ENCODE measurements at regions not wholly inside any gene's neighbourhood (a gene's known extent, or its start where the extent isn't known, plus 50 kb on each side); places are given as distances from the start of the nearest gene placed in this dataset.

- Histone ChIP-seq H3K27me3 (ENCODE audit: insufficient read depth in 3 of 3, low read length in 2 of 3) (no peaks in the 10 kb centered on the region), H3K4me1 (no peaks in the 10 kb centered on the region), H3K9me3 (no peaks in the 10 kb centered on the region), H3K36me3 (ENCODE audit: insufficient read depth in 1 of 2, low read depth in 1 of 2) (no peaks in the 10 kb centered on the region), H3K27ac (no peak overlapping the region), H3K4me3 (no peak overlapping the region)
- DNase-seq (no peak), ATAC-seq (no peak)
- intact Hi-C loops (cut with DNase I): no loop called here
- TF ChIP-seq, protein P1, sequence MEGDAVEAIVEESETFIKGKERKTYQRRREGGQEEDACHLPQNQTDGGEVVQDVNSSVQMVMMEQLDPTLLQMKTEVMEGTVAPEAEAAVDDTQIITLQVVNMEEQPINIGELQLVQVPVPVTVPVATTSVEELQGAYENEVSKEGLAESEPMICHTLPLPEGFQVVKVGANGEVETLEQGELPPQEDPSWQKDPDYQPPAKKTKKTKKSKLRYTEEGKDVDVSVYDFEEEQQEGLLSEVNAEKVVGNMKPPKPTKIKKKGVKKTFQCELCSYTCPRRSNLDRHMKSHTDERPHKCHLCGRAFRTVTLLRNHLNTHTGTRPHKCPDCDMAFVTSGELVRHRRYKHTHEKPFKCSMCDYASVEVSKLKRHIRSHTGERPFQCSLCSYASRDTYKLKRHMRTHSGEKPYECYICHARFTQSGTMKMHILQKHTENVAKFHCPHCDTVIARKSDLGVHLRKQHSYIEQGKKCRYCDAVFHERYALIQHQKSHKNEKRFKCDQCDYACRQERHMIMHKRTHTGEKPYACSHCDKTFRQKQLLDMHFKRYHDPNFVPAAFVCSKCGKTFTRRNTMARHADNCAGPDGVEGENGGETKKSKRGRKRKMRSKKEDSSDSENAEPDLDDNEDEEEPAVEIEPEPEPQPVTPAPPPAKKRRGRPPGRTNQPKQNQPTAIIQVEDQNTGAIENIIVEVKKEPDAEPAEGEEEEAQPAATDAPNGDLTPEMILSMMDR (IDR thresholded peaks at IDR 0.05): no peak
- 53 to 72% (median 54%) methylated on average over 2 of the region's 2 CpGs for WGBS, 3 donors
Measured at GRCh38 chr4:160026721-160027120, 923.8 kb downstream of the RAPGEF2 start.

DNA sequence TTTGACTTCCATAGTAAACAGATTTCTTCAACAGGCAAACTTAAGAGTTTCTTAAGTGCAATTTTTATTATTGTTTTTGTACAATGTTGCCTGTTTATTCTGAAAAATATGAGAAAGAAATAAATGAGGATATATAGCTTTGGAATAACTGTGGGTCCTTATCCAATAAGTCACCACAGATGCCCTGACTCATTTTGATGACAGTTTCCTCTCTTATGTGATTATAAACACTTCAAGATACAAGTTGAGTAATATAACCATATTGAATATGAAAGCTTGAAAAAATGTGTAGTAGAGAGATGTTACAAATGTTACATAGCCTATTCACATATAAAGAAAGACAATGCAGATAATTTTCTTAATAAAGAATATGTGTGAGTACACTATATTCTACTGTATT lies 931.6 kb downstream of the RAPGEF2 start:
- Histone ChIP-seq H3K36me3 (ENCODE audit: insufficient read depth in 1 of 2, low read depth in 1 of 2) (no peaks in the 10 kb centered on the region), H3K27me3 (ENCODE audit: insufficient read depth in 3 of 3, low read length in 2 of 3) (no peaks in the 10 kb centered on the region), H3K27ac (no peak overlapping the region), H3K4me3 (no peak overlapping the region), H3K4me1 (no peaks in the 10 kb centered on the region), H3K9me3 (no peaks in the 10 kb centered on the region)
- TF ChIP-seq, protein P1 (IDR thresholded peaks at IDR 0.05): no peak
- ATAC-seq (no peak), DNase-seq (no peak)
- intact Hi-C loops (cut with DNase I): no loop called here

DNA sequence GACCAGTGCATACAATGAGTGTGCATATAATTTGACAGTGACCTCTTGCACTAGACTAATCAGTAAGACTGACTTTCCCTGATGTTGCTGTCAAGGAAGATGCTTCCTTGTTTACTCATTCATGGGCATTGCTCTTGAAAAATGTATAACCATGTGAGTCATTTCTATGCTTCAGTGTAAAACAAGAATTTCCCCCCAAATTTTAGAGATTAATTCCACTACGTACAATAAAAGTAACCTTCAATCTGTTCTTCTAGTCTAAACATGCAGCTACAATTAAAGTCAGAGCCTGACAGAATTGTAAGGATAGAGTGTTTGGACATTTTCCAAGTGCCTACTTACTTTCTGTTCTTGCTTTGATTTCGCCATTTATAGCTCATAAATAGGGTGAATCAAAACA lies 935.7 kb downstream of the RAPGEF2 start:
- TF ChIP-seq, protein P1 (IDR thresholded peaks at IDR 0.05): no peak
- no peak for ATAC-seq

DNA sequence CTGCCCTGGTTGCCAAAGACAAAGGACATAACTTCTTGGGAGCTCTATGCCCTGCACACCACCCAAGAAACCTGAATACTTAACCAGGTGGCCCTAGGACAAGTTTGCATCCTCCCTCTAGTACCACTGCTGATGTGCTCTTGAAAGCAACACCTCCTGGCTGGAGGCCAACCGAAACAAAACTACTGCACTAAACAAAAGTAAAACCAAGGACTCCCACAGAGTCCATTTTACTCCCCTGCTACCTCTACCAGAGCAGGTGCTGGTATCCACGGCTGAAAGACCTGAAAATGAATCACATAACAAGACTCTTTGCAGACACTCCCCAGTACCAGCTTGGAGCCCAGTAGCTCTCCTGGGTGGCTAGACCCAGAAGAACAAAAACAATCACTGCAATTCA lies 941.8 kb downstream of the RAPGEF2 start:
- 69 to 79% (median 75%) methylated on average over 2 of the region's 2 CpGs for WGBS, 3 donors
- Histone ChIP-seq H3K4me3 (no peak overlapping the region), H3K4me1 (no peaks in the 10 kb centered on the region), H3K36me3 (ENCODE audit: insufficient read depth in 1 of 2, low read depth in 1 of 2) (no peaks in the 10 kb centered on the region), H3K9me3 (no peaks in the 10 kb centered on the region), H3K27me3 (ENCODE audit: insufficient read depth in 3 of 3, low read length in 2 of 3) (no peaks in the 10 kb centered on the region), H3K27ac (no peak overlapping the region)
- intact Hi-C loops (cut with DNase I): no loop called here
- TF ChIP-seq, protein P1 (IDR thresholded peaks at IDR 0.05): no peak
- DNase-seq (no peak), ATAC-seq (no peak)

More for the DNA sequence above, 935.7 kb downstream of the RAPGEF2 start:
- no peak for DNase-seq
- H3K36me3 ChIP-seq (ENCODE audit: insufficient read depth in 1 of 2, low read depth in 1 of 2): no peaks in the 10 kb centered on the region
- intact Hi-C loops (cut with DNase I): no loop called here
- H3K4me3 ChIP-seq: no peak overlapping the region
- 57 to 61% (median 59%) methylated on average over 2 of the region's 2 CpGs for WGBS, 3 donors
- no peaks in the 10 kb centered on the region for H3K9me3 ChIP-seq
- no peaks in the 10 kb centered on the region for H3K27me3 ChIP-seq (ENCODE audit: insufficient read depth in 3 of 3, low read length in 2 of 3)
- no peaks in the 10 kb centered on the region for H3K4me1 ChIP-seq
- H3K27ac ChIP-seq: no peak overlapping the region

- no peaks in the 10 kb centered on the region for H3K27me3 ChIP-seq (ENCODE audit: insufficient read depth in 3 of 3, low read length in 2 of 3)
- no peaks in the 10 kb centered on the region for H3K9me3 ChIP-seq
- TF ChIP-seq, protein P1 (IDR thresholded peaks at IDR 0.05): no peak
- DNase-seq (no peak), ATAC-seq (no peak)
- 77 to 85% (median 79%) methylated on average over 2 of the region's 2 CpGs for WGBS, 3 donors
- no peaks in the 10 kb centered on the region for H3K36me3 ChIP-seq (ENCODE audit: insufficient read depth in 1 of 2, low read depth in 1 of 2)
- H3K4me1 ChIP-seq: no peaks in the 10 kb centered on the region
- H3K4me3 ChIP-seq: no peak overlapping the region
- no peak overlapping the region for H3K27ac ChIP-seq
- intact Hi-C loops (cut with DNase I): no loop called here
Measured at GRCh38 chr4:160082432-160083207, 979.7 kb downstream of the RAPGEF2 start.
